Panc1 (cell line): ENCODE measurements at regions not wholly inside any gene's neighbourhood (a gene's known extent, or its start where the extent isn't known, plus 50 kb on each side); places are given as distances from the start of the nearest gene placed in this dataset.

Source experiments
- ATAC-seq: fragments of 200-7000 bp; cut with Tn5 transposase; 2 replicates; pipeline ENCODE4 v1.9.1; 2020; ENCODE audit warnings: mild to moderate bottlenecking, moderate library complexity
- BruUV-seq: library from RNA; stranded (reverse); fragments of 400-500 nt; replicated peaks from 2 replicates; lab custom pipeline; 2021; lab: Mats Ljungman, UMichigan
- CTCF ChIA-PET: fragments of 300-600 bp; sonication (Branson Sonifier 250); formaldehyde crosslinking; loops from one replicate; lab custom pipeline; 2022; ENCODE audit warnings: antibody characterized with exemption; lab: Charles Lee
- POLR2A ChIA-PET: fragments of 300-600 bp; sonication (Branson Sonifier 250); formaldehyde crosslinking; loops from one replicate; lab custom pipeline; 2022; ENCODE audit warnings: antibody characterized with exemption; lab: Charles Lee
- DNase-seq: peaks from one replicate; pipeline ENCODE4 v3.0.0-alpha.2; 2010; ENCODE audit warnings: low read depth, low spot score
- H3K27ac ChIP-seq: 2 replicates; pipeline ENCODE4 v1.5.1; 2011; ENCODE audit warnings: mild to moderate bottlenecking, low read length, inconsistent platforms
- H3K27me3 ChIP-seq: fragments of 200-500 bp; sonication (Bioruptor generic); 2 replicates; pipeline ENCODE4 v1.6.0; 2014; ENCODE audit warnings: low read length, inconsistent platforms; ENCODE audit not compliant: control insufficient read depth, insufficient read depth
- H3K36me3 ChIP-seq: fragments of 200-500 bp; sonication (Bioruptor generic); 2 replicates; pipeline ENCODE4 v1.5.1; 2014; ENCODE audit warnings: inconsistent platforms, mild to moderate bottlenecking, low read length, moderate library complexity; ENCODE audit not compliant: control insufficient read depth, insufficient read depth
- H3K4me1 ChIP-seq: 2 replicates; pipeline ENCODE4 v1.5.1; 2011; ENCODE audit warnings: inconsistent platforms, mild to moderate bottlenecking, low read length, moderate library complexity; ENCODE audit not compliant: control insufficient read depth, insufficient read depth
- H3K4me3 ChIP-seq, 2 experiments: 2 replicates each; pipeline ENCODE4 v1.5.1; 2011 to 2012; ENCODE audit warnings: low read depth in 2 of 2, low read length in 2 of 2, mild to moderate bottlenecking in 2 of 2, inconsistent platforms in 1 of 2, moderate library complexity in 1 of 2
- H3K9me3 ChIP-seq: fragments of 200-500 bp; sonication (Bioruptor generic); 2 replicates; pipeline ENCODE4 v1.5.1; 2014; ENCODE audit warnings: low read depth, mild to moderate bottlenecking, inconsistent platforms, low read length, moderate library complexity; ENCODE audit not compliant: control insufficient read depth, insufficient read depth
- POLR2AphosphoS5 ChIP-seq: IDR thresholded peaks from 2 replicates; pipeline ENCODE4 v1.6.1; 2012; ENCODE audit warnings: mild to moderate bottlenecking, low read depth, low read length, moderate library complexity
- SIN3A ChIP-seq: IDR thresholded peaks from 2 replicates; pipeline ENCODE4 v1.6.1; 2012; ENCODE audit warnings: low read depth, mild to moderate bottlenecking, low read length, moderate library complexity, borderline replicate concordance; ENCODE audit not compliant: insufficient read depth
- TCF7L2 ChIP-seq: IDR thresholded peaks from 2 replicates; pipeline ENCODE4 v1.6.1; 2011; ENCODE audit warnings: mild to moderate bottlenecking, low read depth, low read length, inconsistent platforms
- in situ Hi-C: cut with HindIII; loops from 2 replicates; pipeline ENCODE4 v1.10.0; 2016; ENCODE audit warnings: low sequenced_read_pairs, low pct_unique_long_range_greater_than_20kb
- intact Hi-C: fragments of 100-400 bp; cut with micrococcal nuclease; formaldehyde crosslinking; loops from one replicate; pipeline ENCODE4 v1.10.0; 2022; ENCODE audit not compliant: unreplicated experiment
- TF ChIP-seq, protein P1 (sequence below): fragments of 450-650 bp; IDR thresholded peaks from 2 replicates; pipeline ENCODE4 v1.5.1; 2017; ENCODE audit warnings: mild to moderate bottlenecking
- TF ChIP-seq, protein P2 (sequence below), 2 experiments: IDR thresholded peaks; 2 replicates each; pipeline ENCODE4 v1.6.1; 2011 to 2012; ENCODE audit warnings: low read depth in 2 of 2, control low read depth in 1 of 2, low read length in 1 of 2, mild to moderate bottlenecking in 1 of 2, moderate library complexity in 1 of 2; ENCODE audit not compliant: insufficient read depth in 1 of 2

DNA sequence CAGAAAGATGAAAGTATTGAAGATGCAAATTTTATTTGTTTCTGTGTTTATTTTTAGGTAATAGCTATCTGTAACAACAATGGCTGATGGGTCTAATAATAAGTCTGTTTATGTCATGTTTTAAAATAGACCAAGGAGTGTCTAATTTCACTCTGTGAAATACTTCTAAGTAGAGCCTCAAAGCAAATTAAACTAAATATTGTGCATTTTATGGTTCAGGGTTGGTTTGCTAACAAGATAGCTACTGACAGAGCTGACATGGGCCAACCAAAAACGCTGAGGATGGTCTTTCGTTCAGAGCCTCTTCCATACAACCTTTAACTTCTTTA lies 437.6 kb upstream of the CTSO start:
- Histone ChIP-seq H3K4me3 (no peak overlapping the region), H3K36me3 (no peaks in the 10 kb centered on the region), H3K27ac (no peak overlapping the region), H3K27me3 (no peaks in the 10 kb centered on the region), H3K4me1 (no peaks in the 10 kb centered on the region), H3K9me3 (no peaks in the 10 kb centered on the region)
- no TSS peak for BruUV-seq
- in situ Hi-C loops (no loop called here), intact Hi-C loops (no loop called here)
- CTCF ChIA-PET = no interaction called here
- no peak for TF ChIP-seq TCF7L2
- TF ChIP-seq, protein P1, sequence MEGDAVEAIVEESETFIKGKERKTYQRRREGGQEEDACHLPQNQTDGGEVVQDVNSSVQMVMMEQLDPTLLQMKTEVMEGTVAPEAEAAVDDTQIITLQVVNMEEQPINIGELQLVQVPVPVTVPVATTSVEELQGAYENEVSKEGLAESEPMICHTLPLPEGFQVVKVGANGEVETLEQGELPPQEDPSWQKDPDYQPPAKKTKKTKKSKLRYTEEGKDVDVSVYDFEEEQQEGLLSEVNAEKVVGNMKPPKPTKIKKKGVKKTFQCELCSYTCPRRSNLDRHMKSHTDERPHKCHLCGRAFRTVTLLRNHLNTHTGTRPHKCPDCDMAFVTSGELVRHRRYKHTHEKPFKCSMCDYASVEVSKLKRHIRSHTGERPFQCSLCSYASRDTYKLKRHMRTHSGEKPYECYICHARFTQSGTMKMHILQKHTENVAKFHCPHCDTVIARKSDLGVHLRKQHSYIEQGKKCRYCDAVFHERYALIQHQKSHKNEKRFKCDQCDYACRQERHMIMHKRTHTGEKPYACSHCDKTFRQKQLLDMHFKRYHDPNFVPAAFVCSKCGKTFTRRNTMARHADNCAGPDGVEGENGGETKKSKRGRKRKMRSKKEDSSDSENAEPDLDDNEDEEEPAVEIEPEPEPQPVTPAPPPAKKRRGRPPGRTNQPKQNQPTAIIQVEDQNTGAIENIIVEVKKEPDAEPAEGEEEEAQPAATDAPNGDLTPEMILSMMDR = no peak
- TF ChIP-seq, protein P2, sequence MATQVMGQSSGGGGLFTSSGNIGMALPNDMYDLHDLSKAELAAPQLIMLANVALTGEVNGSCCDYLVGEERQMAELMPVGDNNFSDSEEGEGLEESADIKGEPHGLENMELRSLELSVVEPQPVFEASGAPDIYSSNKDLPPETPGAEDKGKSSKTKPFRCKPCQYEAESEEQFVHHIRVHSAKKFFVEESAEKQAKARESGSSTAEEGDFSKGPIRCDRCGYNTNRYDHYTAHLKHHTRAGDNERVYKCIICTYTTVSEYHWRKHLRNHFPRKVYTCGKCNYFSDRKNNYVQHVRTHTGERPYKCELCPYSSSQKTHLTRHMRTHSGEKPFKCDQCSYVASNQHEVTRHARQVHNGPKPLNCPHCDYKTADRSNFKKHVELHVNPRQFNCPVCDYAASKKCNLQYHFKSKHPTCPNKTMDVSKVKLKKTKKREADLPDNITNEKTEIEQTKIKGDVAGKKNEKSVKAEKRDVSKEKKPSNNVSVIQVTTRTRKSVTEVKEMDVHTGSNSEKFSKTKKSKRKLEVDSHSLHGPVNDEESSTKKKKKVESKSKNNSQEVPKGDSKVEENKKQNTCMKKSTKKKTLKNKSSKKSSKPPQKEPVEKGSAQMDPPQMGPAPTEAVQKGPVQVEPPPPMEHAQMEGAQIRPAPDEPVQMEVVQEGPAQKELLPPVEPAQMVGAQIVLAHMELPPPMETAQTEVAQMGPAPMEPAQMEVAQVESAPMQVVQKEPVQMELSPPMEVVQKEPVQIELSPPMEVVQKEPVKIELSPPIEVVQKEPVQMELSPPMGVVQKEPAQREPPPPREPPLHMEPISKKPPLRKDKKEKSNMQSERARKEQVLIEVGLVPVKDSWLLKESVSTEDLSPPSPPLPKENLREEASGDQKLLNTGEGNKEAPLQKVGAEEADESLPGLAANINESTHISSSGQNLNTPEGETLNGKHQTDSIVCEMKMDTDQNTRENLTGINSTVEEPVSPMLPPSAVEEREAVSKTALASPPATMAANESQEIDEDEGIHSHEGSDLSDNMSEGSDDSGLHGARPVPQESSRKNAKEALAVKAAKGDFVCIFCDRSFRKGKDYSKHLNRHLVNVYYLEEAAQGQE (IDR thresholded peaks at IDR 0.05; ENCODE audit: insufficient read depth in 1 of 2, low read depth in 2 of 2, low read length in 1 of 2) = no peak
- TF ChIP-seq POLR2AphosphoS5 = no peak
- TF ChIP-seq SIN3A = no peak
- POLR2A ChIA-PET = no interaction called here
- ATAC-seq (no peak), DNase-seq (no peak)

DNA sequence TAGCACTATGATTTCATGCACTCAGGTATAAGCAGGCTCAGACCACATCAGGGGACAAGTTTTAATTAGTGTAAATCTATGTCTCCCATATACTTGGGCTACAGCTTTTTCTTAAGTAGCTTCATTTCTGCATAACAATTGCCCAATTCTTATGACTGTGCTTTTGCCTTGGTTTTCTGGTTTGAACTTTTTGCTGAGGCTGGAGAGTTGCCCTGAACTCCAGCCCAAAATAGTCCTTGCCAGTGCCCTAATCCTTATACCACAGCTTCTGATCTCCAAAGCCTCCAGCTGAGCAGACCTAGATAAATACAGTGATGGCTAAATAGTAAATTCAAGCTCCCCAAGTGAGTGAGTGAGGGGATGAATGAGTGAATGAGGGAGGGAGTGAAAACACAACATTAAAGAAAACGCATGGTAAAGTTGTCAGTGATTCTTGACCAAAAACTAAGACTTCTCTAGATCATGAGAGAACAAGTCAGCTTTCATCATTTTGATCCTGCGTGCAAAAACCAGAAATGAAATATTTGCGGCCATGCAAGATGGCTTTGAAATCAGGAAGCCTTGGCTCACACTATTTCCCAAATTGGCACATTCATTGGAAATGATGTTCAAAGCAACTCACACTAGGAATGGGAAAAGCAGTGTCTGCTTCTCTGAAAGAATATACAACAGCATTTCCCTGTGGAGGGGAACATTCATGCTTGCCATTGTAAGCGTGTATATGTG lies 437.1 kb upstream of the CTSO start:
- DNase-seq (no peak), ATAC-seq (no peak)
- in situ Hi-C loops (no loop called here), intact Hi-C loops (no loop called here)
- H3K27me3 ChIP-seq = no peaks in the 10 kb centered on the region
- no TSS peak for BruUV-seq
- ChIA-PET POLR2A (no interaction called here), CTCF (no interaction called here)
- H3K36me3 ChIP-seq = no peaks in the 10 kb centered on the region
- no peak for TF ChIP-seq TCF7L2
- TF ChIP-seq, protein P1 = no peak
- TF ChIP-seq, protein P2 (IDR thresholded peaks at IDR 0.05; ENCODE audit: insufficient read depth in 1 of 2, low read depth in 2 of 2, low read length in 1 of 2) = no peak
- no peaks in the 10 kb centered on the region for H3K9me3 ChIP-seq
- no peaks in the 10 kb centered on the region for H3K4me1 ChIP-seq
- H3K4me3 ChIP-seq = no peak overlapping the region
- H3K27ac ChIP-seq = no peak overlapping the region
